Cardiac muscle cell (in vitro differentiated cells and primary cell): ENCODE measurements at regions not wholly inside any gene's neighbourhood (a gene's known extent, or its start where the extent isn't known, plus 50 kb on each side); places are given as distances from the start of the nearest gene placed in this dataset.
"Not testable (repeated sequence)": the region's sequence is repeated elsewhere in the genome, so short reads cannot be mapped to it uniquely, and the experiment has no call there.

Experiments used
- DNase-seq, 2 donors: peaks; one replicate each; pipeline versions ENCODE4 v3.0.0 to v3.0.0-alpha.2; 2010 to 2017; ENCODE audit warnings: low read depth in 1 of 2, low spot score in 1 of 2
- H3K27ac ChIP-seq: fragments of 200-600 bp; sonication (generic); 2 replicates; pipeline ENCODE4 v1.5.1; 2016
- H3K27me3 ChIP-seq: fragments of 200-600 bp; sonication (generic); 2 replicates; pipeline ENCODE4 v1.6.0; 2016; ENCODE audit warnings: control low read depth
- H3K36me3 ChIP-seq: fragments of 200-600 bp; sonication (generic); 2 replicates; pipeline ENCODE4 v1.5.1; 2016; ENCODE audit warnings: control low read depth
- H3K4me1 ChIP-seq: fragments of 200-600 bp; sonication (generic); 2 replicates; pipeline ENCODE4 v1.8.1; 2017; ENCODE audit warnings: low read depth, mild to moderate bottlenecking, mixed run types
- H3K4me3 ChIP-seq: fragments of 200-600 bp; sonication (generic); 2 replicates; pipeline ENCODE4 v1.5.1; 2016; ENCODE audit warnings: mild to moderate bottlenecking
- H3K9me3 ChIP-seq: fragments of 200-600 bp; sonication (generic); 2 replicates; pipeline ENCODE4 v1.5.1; 2017; ENCODE audit warnings: low read depth, mild to moderate bottlenecking, control low read depth
- TF ChIP-seq, protein P1 (sequence below): IDR thresholded peaks from 2 replicates; pipeline ENCODE4 v1.5.1; 2012; ENCODE audit warnings: low read depth, mild to moderate bottlenecking, low read length

DNA sequence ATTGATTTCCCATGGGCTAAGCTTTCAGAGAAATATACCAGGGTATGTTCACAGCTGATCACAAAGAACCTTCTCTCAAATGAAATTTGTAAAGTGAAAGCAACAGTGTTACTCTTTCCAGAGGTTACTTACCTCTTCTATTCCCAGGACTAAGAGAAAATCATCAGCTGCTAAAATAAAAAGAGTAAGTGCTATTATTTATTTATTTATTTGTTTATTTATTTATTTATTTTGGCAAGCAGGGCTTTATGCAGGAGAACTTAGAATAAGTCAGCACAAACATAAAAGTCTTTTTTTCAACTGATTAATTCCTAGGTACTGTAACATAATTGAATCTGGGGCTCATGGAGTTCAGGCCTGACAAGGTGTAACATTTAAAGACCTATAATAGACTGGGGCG lies 93.9 kb upstream of the SYT10 start:
- no peak for DNase-seq
- Histone ChIP-seq H3K4me1 (no peaks in the 10 kb centered on the region), H3K27me3 (no peaks in the 10 kb centered on the region), H3K9me3 (no peaks in the 10 kb centered on the region), H3K27ac (no peak overlapping the region), H3K36me3 (no peaks in the 10 kb centered on the region), H3K4me3 (no peak overlapping the region)
- TF ChIP-seq, protein P1, sequence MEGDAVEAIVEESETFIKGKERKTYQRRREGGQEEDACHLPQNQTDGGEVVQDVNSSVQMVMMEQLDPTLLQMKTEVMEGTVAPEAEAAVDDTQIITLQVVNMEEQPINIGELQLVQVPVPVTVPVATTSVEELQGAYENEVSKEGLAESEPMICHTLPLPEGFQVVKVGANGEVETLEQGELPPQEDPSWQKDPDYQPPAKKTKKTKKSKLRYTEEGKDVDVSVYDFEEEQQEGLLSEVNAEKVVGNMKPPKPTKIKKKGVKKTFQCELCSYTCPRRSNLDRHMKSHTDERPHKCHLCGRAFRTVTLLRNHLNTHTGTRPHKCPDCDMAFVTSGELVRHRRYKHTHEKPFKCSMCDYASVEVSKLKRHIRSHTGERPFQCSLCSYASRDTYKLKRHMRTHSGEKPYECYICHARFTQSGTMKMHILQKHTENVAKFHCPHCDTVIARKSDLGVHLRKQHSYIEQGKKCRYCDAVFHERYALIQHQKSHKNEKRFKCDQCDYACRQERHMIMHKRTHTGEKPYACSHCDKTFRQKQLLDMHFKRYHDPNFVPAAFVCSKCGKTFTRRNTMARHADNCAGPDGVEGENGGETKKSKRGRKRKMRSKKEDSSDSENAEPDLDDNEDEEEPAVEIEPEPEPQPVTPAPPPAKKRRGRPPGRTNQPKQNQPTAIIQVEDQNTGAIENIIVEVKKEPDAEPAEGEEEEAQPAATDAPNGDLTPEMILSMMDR, result no peak

DNA sequence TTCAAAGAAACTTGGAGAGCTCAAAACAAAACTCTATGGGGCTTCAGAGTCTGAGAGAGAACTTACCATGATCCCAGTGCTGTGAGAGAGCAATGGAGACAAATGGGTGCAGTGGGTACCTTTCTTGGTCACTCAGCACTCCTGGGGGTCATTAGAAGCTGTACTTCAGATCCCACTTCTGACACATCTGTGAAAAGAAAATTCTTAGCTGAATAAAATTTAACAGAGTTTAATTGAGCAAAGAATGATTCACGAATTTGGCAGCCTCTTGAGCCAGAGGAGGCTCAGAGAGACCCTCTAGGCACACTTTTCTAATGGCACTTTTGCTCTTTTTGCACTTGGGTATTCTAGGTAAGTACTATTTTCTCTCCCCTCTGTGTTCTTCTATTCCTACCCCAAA lies 96.8 kb upstream of the SYT10 start:
- H3K4me1 ChIP-seq, result no peaks in the 10 kb centered on the region
- H3K9me3 ChIP-seq, result no peaks in the 10 kb centered on the region
- TF ChIP-seq, protein P1, result no peak
- H3K4me3 ChIP-seq, result no peak overlapping the region
- H3K27ac ChIP-seq, result no peak overlapping the region
- H3K36me3 ChIP-seq, result no peaks in the 10 kb centered on the region
- no peaks in the 10 kb centered on the region for H3K27me3 ChIP-seq
- DNase-seq, result no peak

- H3K27me3 ChIP-seq, result no peaks in the 10 kb centered on the region
- no peak for DNase-seq
- TF ChIP-seq, protein P1, result no peak
- H3K36me3 ChIP-seq, result no peaks in the 10 kb centered on the region
- no peak overlapping the region for H3K27ac ChIP-seq
- H3K4me3 ChIP-seq, result no peak overlapping the region
- H3K9me3 ChIP-seq, result no peaks in the 10 kb centered on the region
- H3K4me1 ChIP-seq, result no peaks in the 10 kb centered on the region
Observed at GRCh38 chr12:33546004-33546403, 106.4 kb upstream of the SYT10 start.

DNA sequence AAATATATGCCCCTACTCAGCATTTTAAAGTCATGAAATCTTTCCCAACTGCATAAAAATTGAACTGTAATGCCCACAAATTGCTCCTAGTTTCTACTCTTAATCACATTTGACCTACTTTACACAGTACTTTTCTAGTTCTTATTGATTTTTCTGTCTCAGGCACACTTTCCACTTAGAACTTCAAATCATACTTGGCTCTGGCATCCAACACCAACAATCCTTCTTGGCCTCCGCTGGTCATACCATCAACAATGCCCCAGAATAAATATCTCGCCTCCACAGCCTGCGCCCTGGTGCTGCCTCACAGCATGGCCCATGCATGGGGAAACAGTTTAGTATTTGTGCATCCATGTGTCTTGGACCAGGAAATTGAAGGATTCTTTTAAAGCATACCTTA lies 107.5 kb upstream of the SYT10 start:
- Histone ChIP-seq H3K4me3 (no peak overlapping the region), H3K27me3 (no peaks in the 10 kb centered on the region), H3K9me3 (no peaks in the 10 kb centered on the region), H3K4me1 (no peaks in the 10 kb centered on the region), H3K36me3 (no peaks in the 10 kb centered on the region), H3K27ac (no peak overlapping the region)
- TF ChIP-seq, protein P1, result no peak
- no peak for DNase-seq

DNA sequence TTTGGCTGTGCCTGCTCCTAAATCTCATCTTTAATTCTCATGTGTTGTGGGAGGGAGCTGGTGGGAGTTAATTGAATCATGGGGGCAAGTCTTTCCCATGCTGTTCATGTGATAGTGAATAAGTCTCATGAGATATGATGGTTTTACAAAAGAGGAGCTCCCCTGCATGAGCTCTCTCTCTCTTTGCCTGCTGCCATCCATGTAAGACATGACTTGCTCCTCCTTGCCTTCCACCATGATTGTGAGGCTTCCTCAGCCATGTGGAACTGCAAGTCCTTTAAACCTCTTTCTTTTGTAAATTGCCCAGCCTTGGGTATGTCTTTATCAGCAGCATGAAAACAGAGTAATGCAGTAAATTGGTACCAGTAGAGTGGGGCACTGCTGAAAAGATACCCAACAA lies 110.6 kb upstream of the SYT10 start:
- H3K27ac ChIP-seq, H3K27me3 ChIP-seq, H3K9me3 ChIP-seq, H3K4me3 ChIP-seq, H3K4me1 ChIP-seq, H3K36me3 ChIP-seq, DNase-seq: not testable (repeated sequence)

DNA sequence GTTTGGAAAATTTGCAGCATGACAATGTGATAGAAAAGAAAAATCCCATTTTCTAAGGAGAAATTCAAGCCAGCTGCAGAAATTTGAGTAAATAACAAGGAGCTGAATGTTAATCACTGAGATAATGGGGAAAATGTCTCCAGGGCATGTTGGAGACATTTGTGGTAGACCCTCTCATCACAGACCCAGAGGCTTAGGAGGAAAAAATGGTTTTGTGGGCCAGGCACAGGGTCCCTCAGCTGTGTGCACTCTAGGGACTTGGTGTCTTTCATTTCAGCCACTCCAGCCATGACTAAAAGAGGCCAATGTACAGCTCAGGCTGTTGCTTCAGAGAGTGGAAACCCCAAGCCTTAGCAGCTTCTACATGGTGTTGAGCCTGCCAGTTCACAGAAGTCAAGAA lies 111.4 kb upstream of the SYT10 start:
- Histone ChIP-seq H3K27me3 (no peaks in the 10 kb centered on the region), H3K27ac (no peak overlapping the region), H3K4me3 (no peak overlapping the region), H3K4me1 (no peaks in the 10 kb centered on the region), H3K9me3 (no peaks in the 10 kb centered on the region), H3K36me3 (no peaks in the 10 kb centered on the region)
- DNase-seq, result no peak
- TF ChIP-seq, protein P1, result no peak
